COLO829 (cell line): ENCODE measurements at regions not wholly inside any gene's neighbourhood (a gene's known extent, or its start where the extent isn't known, plus 50 kb on each side); places are given as distances from the start of the nearest gene placed in this dataset.

ENCODE experiments used
- DNase-seq: peaks from one replicate; pipeline ENCODE4 v3.0.0; 2012; ENCODE audit warnings: low spot score

DNA sequence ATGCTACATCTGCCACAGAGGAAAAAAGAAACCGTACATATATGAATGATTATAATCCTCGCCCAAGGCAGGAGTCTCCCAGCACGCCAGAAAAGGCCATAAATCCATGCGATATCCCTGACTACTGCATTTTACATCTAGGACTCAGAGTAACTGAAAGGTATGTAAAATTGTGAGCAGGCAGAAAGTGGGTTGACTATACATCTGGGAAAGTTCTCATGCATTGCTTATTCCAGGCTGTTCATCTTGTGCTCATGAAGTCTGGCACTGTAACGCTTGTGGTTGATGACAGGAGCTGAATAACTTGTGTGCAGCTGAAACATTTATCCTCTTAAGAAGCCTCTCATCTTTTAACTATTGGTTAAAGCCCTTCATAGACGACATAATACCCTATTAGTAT, 193.4 kb upstream of the STEAP4 start:
- DNase-seq: no peak

DNA sequence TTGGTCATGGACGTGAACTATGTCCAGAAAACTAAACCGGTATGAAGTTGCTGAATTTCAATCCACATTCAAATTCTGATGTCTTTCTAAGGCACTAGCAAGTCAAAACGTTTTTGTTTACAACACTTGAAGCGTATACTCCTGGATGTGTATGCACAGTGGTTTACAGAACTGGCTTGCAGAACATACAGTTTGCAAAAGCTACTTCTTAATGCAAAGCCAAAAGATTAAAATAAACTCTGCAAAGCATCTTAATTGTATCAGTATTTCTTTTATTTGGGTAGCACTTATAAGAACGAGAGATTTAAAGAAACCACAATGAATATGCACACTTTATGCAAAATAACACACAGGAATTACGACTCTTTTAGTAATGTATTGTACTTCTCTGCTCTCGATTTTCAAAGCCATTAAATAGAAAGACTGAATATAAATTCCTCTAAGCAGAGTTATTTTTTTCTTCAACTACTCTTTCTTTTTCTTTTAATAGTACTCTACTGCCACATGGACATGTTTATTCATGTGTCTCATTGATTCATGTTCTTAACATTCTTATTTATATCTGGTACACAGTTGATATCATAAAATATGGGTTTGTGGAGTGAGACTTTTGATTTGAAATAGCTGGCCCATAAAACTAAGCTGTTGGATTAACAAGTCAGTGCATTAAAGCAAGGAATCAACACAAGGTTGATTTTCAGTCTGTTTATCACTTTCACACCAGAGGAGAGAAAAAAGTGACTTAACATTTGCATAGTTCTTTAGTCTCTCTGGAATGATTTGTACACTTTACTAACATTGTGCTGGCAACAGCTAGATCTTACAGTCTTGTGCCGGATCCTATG, 189.4 kb upstream of the STEAP4 start:
- no peak for DNase-seq

DNA sequence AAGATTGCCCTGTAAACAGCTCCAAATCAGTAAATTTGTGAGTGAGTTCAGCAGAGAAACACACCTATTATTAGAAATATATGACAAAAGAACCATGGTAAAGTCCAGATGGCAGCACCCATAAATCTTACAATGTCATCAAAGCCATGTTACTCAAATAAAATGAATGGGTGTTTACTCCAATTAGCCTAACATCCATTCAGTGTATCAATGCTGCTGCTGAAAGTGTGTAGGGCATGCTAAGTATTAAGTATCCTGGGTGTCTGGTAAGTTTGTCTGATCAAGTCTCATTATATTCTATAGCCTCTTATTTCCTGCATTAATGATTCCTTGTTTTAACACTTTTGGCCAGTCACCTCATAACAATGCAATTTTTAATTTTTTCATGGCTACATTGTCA, 185.5 kb upstream of the STEAP4 start:
- DNase-seq: no peak

DNA sequence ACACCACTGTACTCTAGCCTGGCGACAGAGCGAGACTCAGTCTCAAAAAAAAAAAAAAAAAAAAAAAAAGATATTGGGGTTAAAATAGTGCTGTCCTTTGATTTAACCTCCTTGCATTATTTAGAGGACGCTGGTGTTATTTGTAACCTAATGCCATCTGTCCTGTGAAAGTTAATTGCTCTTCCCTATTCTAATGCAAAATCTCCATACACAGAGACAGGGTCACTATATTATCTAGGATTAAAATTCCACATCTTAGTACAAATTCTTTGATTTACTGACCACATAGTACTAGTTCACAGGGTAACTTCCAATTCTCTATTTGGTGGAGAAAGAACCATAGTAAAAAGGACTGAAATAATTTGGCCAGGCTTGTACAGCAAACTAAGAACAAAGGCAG, 184.2 kb upstream of the STEAP4 start:
- DNase-seq: no peak

DNA sequence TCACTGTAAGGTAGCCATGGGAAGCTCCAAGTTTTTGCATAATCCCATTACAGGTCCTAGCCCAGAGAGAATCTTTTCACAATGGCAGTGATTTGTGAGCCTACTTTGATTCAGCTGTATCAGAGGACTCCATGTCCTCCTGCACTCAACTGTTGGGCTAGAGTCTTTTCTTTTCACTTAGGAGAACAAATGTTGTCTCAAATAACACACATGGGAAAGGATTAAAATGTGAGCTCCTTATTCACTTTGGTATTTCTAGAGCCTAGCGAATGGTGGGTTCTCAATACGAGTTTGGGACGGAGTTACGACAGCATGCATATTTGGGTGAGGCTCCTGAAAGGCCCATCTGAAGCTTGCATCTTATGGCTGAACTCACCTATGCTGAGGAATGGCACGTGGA, 183.5 kb upstream of the STEAP4 start:
- no peak for DNase-seq

DNA sequence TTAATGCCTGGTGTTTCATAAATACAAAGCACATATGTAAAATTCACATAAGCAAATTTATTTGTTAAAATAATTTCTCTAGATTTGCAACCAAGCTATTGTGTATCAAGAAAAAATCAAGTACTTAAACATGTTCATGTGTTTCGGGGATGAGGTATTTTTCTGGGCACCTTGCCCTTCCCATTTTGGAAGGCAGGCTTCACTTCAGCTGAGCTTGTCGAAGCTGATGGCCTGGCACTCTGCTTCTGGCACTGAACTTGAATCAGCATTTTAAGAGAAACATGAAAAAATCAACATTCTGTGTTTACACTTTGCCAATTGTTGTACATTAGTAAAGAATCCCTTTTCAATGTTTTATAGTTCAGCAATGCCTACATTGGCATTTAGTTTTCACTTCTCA, 179.1 kb upstream of the STEAP4 start:
- no peak for DNase-seq

DNA sequence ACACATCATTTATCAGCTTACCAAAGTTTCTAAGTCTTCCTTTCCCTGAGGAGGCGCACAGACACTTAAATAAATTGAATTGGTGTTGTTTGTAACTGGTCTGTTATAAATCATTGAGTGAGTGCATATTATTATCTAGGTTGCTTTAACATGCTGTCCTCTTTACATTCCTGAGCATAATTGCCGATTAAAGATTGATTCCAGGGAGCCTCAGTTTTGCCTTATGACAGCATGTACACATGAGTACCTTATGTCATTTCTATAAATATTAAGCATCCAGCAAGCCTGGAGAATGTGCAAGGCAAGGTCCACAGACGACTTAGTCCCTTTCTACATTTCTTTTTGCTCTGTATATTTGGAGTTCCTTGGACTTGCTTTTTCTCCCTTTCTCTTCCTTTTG, 177.9 kb upstream of the STEAP4 start:
- DNase-seq: no peak

DNA sequence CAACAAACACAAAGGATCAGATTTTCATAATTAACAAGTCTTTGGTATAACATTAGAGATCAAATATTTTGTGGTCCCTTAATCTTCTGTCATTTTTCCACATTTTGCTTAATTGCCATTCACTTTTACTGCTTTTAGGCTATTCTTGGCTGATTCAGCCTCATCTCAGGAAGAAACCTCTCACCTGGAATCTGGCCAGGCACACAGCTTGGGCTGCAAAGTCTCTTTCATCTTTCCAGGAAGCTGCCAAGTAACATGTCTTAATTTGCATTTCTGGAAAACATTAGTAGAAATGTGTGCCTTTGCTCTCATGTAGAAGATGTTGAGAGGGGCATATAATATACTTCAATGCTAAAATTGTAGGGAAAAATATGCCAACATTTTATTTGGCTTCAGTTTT, 174.2 kb upstream of the STEAP4 start:
- no peak for DNase-seq

DNA sequence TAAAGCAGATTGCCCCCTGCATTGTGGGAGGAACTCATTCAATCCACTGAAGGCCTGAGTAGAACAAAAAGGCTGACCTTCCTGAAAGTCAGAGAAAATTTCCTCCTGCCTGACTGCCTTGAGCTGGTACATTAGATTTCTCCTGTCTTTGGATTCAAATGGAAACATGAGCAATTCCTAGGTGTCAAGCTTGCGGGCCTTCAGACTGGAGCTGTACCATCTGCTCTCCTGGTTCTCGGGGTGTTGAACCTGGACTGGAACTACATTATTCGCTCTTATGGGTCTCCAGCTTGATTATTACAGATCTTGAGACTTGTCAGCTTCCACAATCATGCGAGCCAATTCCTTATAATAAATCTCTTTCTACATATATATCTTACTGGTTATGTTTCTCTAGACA, 173.6 kb upstream of the STEAP4 start:
- no peak for DNase-seq

DNA sequence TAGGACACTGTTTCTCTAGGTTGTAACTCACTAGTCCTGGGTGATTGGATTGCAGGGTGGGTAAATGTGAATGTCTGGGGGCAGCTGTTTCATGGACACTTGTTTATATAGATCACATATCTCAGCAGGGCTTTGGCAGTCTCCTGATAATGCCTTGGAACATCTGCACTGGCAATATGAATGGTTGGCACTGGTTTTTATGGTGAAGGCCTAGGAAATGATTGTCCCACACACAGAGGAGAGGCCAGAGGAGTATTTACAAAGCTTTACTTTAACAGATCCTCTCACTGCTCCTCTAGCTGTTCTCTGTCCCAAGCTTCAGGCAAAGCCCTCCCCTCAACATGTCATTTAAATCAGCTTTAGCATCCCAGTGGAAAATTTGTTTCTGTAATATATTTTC, 171.3 kb upstream of the STEAP4 start:
- no peak for DNase-seq

DNA sequence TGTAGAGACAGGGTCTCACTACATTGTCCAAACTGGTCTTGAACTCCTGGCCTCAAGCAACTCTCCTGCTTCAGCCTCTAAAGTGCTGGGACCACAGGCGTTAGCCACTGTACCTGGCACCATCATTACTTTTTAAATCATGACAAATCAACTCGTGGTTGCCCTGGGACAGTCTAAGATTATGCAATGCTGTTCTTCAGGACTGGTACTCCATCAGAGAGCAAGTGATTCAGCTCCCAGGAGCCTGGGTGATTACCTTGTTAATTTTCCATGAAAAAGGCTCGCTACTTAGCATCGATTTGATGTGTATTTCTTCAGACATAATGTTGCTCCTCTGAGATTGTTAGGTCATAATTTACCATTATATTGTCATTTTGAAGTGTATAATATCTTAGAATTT, 158.9 kb upstream of the STEAP4 start:
- DNase-seq: no peak

DNA sequence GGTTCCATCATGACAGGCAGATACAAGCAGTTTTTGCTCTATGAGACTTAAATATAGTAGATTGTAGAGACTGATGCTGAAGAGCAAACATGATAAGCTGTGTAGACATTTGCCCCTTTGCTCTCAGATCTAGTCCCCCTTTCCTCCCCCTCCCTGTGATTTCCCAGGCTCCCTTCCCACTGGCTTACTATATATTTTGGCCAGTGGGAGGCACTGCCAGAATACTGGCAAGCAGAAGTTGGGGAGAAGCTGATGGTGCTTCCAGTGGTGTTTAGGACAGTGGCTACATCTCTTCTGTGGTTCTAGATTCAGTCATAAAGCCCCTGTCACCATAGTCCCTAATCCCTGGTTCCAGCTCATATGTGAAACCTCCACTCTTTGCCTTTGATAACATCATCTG, 156.1 kb upstream of the STEAP4 start:
- DNase-seq: no peak

DNA sequence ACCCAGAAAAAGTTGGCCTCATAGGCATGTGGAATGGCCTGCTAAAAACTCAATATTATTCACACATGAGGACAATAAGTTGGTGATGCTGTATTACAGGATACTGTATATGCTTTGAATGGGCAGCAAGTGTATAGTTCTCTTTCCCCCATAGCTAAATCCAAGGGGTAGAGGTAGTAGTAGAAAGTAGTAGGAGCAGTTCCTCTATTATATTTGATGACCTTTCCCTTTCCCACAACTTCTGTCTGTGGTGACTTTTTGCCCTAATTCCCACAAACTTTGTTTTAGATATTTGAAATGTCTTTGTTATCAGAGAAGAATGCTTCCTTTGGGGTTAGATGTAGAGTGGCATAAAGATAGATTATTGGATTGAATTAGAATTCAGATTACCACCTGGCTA, 154.0 kb upstream of the STEAP4 start:
- no peak for DNase-seq

DNA sequence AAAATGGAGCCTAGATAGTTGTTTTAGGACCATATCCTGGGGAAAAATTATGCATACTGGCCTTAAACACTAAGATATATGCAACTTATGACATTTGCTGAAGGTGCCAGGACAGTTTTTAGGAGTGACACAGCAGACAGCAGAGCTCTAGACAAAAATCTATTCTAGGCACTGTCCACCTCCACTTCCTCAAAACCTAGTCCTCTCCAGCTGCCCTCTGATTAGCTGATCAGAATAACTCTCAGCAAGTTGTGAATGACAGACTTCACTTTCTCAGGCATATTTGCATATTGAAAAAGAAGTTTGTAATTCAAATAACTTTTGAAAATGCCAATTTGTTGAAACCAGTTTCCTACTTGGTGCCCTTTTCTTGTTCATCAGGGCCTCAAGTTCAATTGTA, 152.3 kb upstream of the STEAP4 start:
- DNase-seq: no peak

DNA sequence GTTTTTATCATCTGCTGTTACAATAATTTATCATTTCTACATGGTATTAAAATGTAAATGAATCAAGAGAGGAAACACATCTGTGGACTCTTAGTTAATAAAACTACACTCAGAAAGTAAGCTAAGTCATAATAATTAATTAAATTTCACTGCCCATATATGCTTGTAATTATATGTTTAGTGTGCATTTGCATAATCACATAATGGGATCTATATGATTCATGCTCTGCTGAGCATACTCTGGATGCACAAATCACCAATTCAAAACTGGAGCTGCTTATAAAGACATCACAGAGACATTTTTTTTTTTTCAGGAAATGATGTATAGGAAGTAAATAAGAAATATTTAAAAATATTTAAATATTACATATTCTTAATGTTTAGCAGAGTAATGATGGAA, 151.6 kb upstream of the STEAP4 start:
- no peak for DNase-seq

DNA sequence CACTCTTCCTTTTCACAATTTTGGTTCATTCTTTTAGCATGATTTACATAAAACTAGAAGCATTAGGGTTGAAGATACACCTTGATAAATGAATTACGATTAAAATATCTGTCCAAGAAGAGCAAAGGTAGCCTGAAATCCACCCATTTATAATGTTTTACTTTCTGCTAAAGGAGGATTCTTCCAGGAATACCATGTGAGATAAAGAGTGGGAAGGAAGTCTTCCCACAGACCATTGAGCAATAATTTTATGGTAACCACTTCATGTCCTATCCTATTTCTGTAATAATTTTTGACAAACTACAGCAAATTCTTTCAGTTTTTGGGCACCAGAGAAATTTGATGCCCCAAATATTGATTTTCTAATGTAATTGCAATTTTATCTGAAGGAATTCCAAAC, 150.6 kb upstream of the STEAP4 start:
- no peak for DNase-seq

DNA sequence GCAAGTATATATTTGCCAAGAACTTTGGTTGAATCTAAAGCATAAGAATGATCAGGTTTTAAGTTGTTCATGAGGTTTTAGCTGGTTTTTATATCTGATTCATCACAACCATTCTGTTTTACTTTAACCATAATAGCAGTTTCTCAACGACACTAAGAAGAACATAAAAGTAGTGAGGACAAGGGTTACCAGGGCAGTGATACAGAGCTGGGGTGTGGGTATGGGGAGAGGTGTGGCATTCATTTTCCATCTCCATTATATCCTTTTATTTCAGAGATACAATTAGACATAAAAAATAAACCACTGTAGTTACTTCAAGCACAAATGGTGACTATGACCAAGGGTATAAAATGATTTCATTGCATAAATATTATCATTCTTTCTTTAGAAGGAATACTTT, 149.8 kb upstream of the STEAP4 start:
- DNase-seq: no peak

DNA sequence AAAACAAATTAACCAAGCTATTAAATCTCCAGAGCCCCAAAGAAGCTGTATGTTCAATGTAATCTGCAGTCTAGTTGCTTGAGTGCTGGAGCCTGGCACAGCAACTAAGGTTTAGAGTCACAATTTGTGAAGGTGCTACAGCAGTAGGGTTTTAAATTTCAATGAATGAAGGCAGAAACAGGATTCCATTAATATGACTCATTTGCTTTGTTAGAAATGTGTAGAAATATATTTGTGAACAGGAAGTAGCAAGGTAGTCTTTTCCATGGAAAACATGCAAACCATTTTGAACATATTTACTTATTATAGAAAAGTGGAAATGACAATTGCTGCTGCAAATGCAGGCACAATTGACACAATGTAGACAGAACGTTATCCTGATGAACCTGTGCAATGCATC, 149.0 kb upstream of the STEAP4 start:
- DNase-seq: no peak

DNA sequence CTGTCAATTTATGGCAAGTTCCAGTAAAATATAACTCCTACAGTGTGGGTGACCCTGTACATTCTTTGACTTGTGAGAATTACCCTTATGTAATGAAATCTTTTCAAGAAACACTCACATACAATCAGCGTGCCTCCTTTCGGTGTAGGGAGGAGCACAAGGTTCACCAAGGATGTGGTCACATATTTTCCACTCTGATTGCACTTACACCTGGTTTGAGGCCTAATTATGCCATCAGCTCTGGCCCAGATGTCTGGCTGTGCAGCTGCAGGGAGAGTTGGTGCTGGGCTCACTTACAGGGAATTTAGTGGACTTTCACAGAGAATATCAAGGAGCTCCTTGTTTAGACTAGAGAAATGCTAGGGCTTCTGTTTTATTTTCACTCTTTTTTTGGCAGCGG, 146.0 kb upstream of the STEAP4 start:
- no peak for DNase-seq

DNA sequence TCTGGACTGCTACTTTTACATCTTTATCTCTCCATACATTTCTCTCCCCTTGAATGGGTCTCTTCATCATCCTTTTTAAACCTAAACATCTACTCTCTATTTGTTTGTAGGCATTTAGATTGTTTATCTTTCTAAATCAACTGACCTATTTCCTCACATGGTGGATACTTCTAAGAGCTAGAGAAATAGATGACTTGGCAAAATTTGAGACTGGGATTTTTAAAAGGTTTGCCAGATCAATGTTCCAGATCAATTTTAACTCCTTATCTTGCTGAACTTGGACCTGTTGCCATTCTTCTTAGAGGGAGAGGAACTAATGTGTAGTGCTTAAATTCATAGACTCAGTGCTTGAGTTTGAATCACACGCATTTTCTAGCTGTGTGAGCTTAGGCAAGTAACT, 144.2 kb upstream of the STEAP4 start:
- DNase-seq: no peak

DNA sequence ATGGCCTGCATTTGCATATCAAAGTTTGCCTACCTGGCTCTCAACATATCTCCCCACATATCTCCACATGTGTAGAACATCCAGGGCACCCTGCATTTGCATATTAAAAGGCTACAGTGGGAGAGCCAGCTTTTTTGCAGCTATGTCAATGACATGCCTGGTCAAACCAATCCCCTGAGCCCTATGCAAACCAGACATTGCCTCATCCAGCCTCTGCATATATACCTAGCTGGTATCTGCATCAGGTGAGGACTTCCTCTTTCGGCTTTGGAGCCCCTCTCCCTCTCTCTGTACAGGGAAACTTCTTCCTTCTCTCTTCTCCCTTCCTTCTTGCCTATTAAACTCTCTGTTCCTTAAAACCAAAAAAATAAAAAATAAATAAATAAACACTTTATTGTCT, 142.7 kb upstream of the STEAP4 start:
- no peak for DNase-seq

DNA sequence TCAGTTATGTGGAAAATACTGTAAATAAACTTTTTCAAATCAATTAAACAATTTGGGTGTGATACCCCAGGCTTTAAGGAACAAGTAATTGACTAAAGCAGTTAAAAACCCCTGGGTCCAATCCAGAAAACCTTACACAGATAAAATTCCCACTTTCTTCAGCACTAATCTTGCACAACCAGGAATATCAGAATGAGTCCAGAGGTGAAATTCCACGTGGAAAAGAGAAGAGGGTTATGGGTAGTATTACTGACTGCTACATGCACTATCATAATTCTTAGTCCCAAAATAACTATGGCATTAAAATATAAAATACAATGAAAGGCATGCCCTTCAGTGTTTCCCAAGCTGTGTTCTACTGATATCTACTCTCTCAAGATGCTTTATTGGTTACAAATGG, 135.7 kb upstream of the STEAP4 start:
- DNase-seq: no peak

DNA sequence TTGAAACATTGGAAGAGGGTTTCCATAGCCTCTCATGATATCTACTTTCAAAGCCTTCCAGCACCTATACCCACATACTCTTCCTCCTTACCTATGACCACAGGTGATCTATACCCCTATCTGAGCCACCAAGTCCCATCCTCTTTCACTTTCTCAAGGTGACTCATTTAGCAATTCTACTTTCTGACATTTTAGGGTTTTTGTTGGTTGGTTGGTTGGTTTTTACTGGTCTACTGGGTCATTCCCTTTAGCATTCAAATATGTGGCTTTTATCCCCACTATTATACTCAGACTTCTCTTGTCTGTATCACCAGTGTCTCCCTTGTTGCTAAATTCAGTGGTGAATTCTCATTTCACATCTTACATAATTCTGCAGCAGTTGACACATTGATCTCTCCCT, 130.4 kb upstream of the STEAP4 start:
- DNase-seq: no peak

DNA sequence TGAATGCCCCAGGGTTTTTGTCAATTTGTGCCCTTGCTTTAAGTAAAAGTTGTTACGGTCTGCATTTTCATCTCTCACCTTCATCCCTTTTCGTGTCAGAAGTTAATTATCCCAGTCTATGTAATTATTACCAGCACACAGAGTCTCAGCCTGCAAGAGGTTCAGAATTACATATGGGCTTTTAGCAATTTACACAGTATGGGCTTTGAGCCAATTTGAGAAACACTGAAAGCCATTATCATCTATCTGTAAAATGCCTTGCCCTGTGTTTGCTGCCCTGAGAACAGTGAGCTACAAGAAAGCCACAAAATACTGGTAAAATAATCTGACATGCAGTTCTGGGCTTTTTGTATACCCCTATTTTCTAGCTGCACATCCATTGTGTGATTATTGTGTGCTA, 125.6 kb upstream of the STEAP4 start:
- DNase-seq: peak; percentile 51

DNA sequence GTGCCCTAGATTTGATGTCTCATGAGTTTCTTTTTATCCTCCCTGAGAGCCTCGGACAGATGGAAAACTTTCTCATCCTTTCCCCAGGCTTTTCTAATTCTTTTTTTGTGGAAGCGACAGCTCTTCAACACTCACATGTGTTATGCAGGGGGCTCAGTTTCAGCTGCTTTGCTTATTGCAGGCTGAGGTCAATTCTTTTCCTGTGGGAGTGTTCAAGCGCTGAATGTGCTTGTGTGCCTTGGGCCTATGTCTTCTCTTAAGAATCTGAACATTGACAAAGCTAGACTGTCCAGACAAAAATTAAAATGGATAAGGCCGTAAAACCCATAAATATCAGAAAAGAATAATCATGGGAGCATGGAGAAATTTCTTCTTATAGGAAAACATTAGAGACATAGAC, 125.2 kb upstream of the STEAP4 start:
- no peak for DNase-seq
